ENCODE measurements at regions not wholly inside any gene's neighbourhood (a gene's known extent, or its start where the extent isn't known, plus 50 kb on each side); places are given as distances from the start of the nearest gene placed in this dataset.

DNA sequence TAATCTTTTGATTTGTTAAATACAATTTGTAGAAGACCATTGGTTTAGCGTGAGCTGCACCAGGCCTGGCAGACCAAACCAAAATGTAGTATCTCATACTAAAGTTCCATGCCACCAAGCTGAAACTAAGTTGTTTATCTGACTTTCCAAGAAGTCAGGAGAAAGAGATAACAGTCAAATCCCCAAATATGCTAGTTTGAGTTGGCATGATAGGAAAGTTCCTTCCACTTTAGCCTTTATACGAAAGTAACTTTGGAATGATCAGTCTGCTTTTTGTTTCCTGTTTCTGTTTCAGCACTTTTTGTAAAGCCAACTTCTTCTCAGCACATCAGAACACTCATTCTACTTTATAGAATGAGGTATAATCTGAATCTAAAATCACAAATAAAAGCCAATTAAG is 449.2 kb downstream of the GRXCR1 start:
- DNase-seq (ENCODE audit: low read depth in 1 of 2, low spot score in 1 of 2) = no peak

- no peak for DNase-seq (ENCODE audit: low read depth in 1 of 2, low spot score in 1 of 2)
Measured at GRCh38 chr4:43343298-43343697, 450.8 kb downstream of the GRXCR1 start.

GRCh38 chr4:43345323-43345925 is 452.9 kb downstream of the GRXCR1 start:
- no peak for DNase-seq (ENCODE audit: low read depth in 1 of 2, low spot score in 1 of 2)

DNA sequence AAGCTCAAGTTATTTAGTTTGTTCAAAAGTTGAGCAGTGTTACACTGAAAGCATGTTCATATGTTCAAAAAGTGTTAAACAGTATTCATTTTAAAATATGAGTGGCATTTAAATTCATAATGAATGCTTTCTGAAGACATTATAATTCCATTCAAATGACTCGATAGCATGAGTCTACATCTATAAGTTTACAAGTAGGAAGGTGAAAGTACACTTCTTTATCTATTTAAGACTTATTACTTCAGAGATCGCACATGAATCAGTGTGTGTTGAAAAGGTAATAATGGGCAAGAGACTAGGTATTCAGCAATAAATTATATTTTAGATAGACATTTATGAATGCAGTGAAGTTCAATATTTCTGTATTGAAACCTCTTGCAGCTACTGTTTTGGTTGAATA is 456.1 kb downstream of the GRXCR1 start:
- no peak for DNase-seq (ENCODE audit: low read depth in 1 of 2, low spot score in 1 of 2)

DNA sequence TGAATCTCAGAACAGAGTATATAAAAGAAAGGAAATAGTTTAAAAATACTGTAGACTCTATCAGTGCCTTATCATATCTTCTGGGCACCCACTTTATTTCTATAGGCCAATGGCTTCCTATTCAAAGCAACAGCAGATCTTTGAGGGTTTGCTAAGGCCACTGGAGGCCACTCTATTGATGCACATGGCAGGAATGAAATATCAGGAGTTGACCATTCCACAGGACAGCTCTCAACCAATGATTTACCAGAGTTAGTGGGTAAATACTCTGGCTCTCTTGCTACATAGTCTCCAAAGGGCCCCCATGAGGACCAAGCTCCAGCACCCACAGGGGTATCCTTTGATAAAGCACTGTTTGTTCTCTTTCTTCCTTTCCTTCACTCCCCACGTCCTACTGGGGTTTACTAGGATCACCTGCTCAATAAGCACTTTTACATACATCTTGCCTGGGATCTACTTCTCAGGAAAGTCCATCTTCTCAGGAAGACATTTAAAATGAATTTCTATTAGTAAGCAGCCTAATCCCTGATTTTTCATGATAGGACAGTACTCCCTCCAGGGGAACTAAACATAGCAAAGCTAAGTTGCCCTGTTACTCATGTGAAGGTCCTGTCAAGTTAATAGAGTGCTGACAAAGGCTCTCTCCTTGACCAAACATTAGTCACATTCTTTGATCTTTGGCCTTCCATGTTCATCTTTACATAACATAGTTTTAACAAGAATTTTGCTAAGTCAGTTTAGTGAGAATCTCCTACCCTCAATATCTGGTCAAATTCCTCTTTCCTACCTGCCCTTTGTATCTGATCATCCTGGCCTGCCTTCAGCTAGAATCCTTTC is 459.7 kb downstream of the GRXCR1 start:
- no peak for DNase-seq (ENCODE audit: low read depth in 1 of 2, low spot score in 1 of 2)

GRCh38 chr4:43352859-43353258 is 460.3 kb downstream of the GRXCR1 start:
- no peak for DNase-seq (ENCODE audit: low read depth in 1 of 2, low spot score in 1 of 2)

- no peak for DNase-seq (ENCODE audit: low read depth in 1 of 2, low spot score in 1 of 2)
Measured at GRCh38 chr4:43353552-43353951, 461.0 kb downstream of the GRXCR1 start.

- no peak for DNase-seq (ENCODE audit: low read depth in 1 of 2, low spot score in 1 of 2)
Measured at GRCh38 chr4:43356786-43357185, 464.3 kb downstream of the GRXCR1 start.

DNA sequence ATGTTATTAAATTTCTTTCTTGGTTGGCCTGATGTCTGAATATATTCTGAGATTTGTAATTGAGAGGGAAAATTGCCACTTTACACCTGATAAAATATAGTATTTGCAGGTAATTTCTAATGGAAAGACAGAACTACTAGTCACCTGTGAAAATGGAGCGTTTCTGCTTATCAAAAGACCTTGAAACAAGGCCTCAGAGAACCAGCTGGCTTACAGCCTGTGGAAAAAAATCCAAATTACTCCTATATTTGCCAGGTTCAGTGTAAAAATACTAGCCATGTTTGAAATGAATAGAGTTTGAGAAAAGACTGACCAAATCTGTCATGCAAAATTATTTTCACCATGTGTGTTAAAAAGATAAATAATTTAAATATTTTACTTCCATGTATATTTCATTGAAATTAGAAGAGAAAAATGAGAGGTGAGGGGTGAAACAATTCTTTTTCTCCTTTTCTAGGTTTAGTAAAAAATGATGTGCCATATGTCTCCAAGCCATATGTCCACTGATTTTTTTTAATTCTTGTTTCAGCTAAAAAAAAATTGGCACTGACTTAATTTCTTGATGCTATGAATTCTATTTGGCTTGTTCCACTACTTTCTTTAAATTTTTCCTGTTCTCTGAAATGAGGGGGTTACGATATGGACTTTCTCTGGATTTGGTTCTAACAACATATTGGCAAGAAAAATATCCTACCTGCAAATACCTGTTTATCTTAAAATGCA is 464.9 kb downstream of the GRXCR1 start:
- no peak for DNase-seq (ENCODE audit: low read depth in 1 of 2, low spot score in 1 of 2)

- no peak for DNase-seq (ENCODE audit: low read depth in 1 of 2, low spot score in 1 of 2)
Measured at GRCh38 chr4:43360296-43360695, 467.8 kb downstream of the GRXCR1 start.

DNA sequence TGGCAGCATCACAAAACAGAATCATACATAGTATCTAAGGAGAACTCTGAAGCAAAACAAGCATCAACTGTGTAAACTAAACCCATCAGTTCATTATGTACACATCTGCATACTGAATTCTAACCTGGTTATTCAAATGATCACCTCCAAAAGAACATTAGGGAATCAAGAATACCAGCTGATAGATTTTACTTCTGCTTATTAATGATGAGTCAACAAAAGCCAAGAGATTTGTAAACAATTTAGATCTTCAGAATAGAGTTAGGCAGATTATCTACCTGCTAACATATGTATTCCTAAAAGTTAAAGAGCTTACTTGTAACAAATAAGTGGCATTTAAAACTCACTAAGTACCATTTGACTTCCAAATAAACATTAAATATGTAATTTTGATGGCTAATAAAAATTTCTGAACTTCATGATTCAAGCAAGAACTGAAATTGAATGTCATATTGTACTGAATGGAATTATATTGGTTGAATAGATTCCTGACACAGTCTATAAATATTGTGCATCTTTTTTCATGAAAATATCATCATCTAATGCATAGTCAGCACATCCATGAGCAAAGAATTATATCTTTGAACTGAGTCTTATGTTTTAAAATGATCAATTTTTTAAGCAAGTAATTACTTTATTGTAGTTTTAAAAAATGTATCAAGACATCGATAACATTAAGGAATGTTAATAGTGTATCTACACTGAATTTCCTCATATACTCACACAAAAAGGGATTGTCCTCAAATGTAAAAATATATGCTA is 470.5 kb downstream of the GRXCR1 start:
- DNase-seq (ENCODE audit: low read depth in 1 of 2, low spot score in 1 of 2) = no peak

GRCh38 chr4:43369036-43369594 is 476.6 kb downstream of the GRXCR1 start:
- no peak for DNase-seq (ENCODE audit: low read depth in 1 of 2, low spot score in 1 of 2)

DNA sequence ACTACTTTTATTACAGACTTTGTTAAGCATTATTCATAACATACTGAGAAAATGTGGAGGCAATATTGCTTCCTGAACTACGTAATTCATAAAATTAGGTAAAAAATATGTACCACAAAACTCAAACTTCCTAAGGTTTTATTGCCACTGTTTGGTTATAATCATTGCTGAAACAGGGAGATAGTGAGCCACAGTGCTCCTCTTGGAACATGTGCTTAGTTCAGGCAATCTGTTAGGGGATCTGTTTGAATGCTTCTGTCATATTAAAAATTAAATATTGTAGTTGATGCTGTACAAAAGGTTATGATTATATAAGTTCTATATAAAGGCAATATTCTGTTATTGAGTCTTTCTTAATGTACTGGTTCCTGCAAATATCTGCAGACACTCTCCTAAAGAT is 480.7 kb downstream of the GRXCR1 start:
- no peak for DNase-seq (ENCODE audit: low read depth in 1 of 2, low spot score in 1 of 2)

DNA sequence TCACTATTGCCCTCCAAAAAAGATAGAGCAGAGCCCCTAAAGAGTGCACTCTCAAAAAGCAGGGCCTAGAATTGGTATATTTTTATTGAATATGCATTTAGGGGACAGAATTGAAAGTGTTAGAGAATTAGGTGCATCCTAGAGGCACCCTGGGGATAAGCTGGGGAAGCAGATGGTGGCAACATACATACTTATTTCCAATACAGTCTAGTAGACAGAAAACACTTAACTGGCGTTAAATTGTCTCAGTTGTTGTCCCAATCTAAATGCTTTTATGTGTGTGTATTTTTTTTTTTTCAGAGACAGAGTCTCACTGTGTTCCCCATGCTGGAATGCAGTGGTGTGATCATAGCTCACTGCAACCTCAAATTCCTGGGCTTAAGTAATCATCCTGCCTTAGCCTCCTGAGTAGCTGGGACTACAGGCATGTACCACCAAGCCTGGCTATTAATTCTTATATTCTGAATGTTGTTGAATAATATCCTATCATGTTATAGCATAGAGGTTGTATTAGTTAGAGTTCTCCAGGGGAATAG is 481.8 kb downstream of the GRXCR1 start:
- DNase-seq (ENCODE audit: low read depth in 1 of 2, low spot score in 1 of 2) = no peak

DNA sequence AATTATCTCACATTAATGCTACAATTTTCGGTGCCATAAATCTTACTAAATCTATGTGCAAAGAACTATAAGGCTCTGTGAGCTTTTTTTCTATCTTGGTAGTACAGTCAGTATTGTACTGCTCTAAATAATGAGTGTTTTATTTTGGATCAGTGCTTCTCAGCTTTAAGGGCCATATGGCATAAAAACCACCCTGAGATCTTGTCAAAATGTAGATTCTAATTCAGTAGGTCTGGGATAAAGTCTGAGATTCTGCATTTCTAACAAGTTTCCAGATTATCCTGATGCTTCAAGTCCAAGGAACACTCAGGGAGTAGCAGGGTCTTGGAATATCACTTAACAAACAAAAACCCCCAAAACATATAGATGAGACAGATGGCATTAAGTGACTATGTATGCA is 486.5 kb downstream of the GRXCR1 start:
- DNase-seq (ENCODE audit: low read depth in 1 of 2, low spot score in 1 of 2) = no peak

DNA sequence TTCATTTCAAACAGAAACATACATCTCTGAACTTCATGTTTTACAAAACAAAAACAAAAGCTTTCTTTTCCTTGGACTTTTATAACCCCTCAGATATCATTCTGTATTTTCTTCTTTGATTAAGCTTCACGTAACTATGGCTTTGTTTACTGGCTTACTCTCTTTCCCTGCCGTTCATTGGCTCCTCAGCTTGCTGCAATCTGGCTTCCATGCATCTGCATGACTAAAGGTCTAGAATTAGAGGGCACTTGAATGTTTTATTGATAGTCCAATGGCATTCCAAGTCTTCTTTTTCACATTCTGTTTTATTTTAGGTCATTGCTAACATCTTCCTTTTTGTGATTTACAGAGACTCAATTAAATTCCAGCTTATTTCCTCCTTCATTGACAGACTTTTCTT is 487.6 kb downstream of the GRXCR1 start:
- DNase-seq (ENCODE audit: low read depth in 1 of 2, low spot score in 1 of 2) = no peak

GRCh38 chr4:43391069-43391468 is 498.6 kb downstream of the GRXCR1 start:
- DNase-seq (ENCODE audit: low read depth in 1 of 2, low spot score in 1 of 2) = no peak

GRCh38 chr4:43394976-43395375 is 502.5 kb downstream of the GRXCR1 start:
- DNase-seq (ENCODE audit: low read depth in 1 of 2, low spot score in 1 of 2) = no peak

DNA sequence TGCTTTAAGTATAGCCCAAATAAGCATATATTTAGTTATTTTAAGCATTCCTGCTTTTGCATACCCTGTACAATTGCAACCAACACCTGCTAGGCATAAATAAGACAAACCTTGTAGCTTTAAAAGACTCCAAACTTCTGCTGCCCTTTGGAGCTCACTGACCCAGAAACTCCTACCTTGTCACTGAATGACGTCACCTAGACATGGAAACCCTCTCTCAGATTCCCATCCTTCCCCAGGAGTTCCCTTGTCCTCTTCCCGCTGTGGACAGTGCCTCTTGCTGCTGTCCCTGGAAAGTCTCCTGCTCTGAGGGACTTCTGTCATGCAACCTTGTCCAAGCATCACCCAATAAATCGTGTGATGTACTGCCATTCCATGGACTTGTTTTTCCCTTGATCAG is 507.2 kb downstream of the GRXCR1 start:
- no peak for DNase-seq (ENCODE audit: low read depth in 1 of 2, low spot score in 1 of 2)

- no peak for DNase-seq (ENCODE audit: low read depth in 1 of 2, low spot score in 1 of 2)
Measured at GRCh38 chr4:43402393-43402792, 509.9 kb downstream of the GRXCR1 start.

DNA sequence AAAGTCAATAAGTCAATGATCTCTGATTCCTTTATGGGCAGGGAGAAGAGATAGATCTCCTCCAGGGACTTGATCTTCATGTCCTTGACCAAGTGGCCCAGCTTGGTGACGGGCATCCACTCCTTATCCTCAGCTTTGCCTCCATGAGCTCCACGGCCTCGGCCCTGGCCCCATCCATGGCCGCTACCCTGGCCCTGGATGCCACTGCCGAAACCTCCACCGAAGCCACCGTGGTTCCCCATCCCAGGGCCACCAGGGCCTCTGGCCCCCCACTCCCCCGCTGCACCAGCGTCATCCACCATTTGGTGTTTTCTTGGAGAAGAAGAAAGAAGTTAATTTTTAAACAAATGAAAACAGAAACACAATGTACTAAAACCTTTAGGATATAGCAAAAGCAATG is 518.1 kb downstream of the GRXCR1 start:
- no peak for DNase-seq (ENCODE audit: low read depth in 1 of 2, low spot score in 1 of 2)
